ENCODE measurements at regions not wholly inside any gene's neighbourhood (a gene's known extent, or its start where the extent isn't known, plus 50 kb on each side); places are given as distances from the start of the nearest gene placed in this dataset.

DNA sequence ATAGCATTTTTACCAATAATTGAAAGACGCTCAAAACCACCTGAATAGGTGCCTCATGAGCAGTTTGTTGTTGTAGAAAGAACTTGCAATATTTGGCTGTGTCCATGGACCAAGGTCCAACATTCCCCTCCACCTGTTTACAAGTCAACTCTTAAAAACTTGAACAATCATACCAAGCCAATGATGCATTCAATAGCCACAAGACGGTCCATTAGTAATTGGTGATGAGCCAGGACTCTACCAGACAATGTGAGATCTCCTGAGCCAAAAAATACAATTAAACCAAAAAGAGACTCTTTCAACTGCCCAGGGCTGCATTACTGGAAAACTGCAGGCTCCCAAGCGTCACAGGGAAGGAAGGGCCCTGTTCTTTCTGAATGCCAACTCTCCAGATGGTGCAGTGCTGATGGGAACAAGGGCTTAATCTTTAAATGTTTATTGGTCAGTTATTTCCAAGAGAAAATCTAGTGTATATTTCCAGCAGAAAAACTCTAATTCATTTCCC is 118.8 kb upstream of the EPB41L3 start:
- TF ChIP-seq, protein P1, sequence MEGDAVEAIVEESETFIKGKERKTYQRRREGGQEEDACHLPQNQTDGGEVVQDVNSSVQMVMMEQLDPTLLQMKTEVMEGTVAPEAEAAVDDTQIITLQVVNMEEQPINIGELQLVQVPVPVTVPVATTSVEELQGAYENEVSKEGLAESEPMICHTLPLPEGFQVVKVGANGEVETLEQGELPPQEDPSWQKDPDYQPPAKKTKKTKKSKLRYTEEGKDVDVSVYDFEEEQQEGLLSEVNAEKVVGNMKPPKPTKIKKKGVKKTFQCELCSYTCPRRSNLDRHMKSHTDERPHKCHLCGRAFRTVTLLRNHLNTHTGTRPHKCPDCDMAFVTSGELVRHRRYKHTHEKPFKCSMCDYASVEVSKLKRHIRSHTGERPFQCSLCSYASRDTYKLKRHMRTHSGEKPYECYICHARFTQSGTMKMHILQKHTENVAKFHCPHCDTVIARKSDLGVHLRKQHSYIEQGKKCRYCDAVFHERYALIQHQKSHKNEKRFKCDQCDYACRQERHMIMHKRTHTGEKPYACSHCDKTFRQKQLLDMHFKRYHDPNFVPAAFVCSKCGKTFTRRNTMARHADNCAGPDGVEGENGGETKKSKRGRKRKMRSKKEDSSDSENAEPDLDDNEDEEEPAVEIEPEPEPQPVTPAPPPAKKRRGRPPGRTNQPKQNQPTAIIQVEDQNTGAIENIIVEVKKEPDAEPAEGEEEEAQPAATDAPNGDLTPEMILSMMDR (IDR thresholded peaks at IDR 0.05; ENCODE audit: low read length): no peak
- TF ChIP-seq EZH2 (optimal IDR thresholded peaks at IDR 0.05; ENCODE audit: low read depth, low read length): no peak
